HL-60 (cell line): ENCODE measurements at regions not wholly inside any gene's neighbourhood (a gene's known extent, or its start where the extent isn't known, plus 50 kb on each side); places are given as distances from the start of the nearest gene placed in this dataset.

Experiments
- POLR2AphosphoS5 ChIP-seq: IDR thresholded peaks from 2 replicates; pipeline ENCODE4 v1.6.1; 2012; ENCODE audit warnings: low read depth
- TF ChIP-seq, protein P1 (sequence below): IDR thresholded peaks from one replicate; pipeline ENCODE4 v1.5.1; 2011; ENCODE audit warnings: low read length, control low read depth, inconsistent platforms; ENCODE audit not compliant: insufficient read depth

- TF ChIP-seq, protein P1, sequence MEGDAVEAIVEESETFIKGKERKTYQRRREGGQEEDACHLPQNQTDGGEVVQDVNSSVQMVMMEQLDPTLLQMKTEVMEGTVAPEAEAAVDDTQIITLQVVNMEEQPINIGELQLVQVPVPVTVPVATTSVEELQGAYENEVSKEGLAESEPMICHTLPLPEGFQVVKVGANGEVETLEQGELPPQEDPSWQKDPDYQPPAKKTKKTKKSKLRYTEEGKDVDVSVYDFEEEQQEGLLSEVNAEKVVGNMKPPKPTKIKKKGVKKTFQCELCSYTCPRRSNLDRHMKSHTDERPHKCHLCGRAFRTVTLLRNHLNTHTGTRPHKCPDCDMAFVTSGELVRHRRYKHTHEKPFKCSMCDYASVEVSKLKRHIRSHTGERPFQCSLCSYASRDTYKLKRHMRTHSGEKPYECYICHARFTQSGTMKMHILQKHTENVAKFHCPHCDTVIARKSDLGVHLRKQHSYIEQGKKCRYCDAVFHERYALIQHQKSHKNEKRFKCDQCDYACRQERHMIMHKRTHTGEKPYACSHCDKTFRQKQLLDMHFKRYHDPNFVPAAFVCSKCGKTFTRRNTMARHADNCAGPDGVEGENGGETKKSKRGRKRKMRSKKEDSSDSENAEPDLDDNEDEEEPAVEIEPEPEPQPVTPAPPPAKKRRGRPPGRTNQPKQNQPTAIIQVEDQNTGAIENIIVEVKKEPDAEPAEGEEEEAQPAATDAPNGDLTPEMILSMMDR, result no peak
- TF ChIP-seq POLR2AphosphoS5, result no peak
Observed at GRCh38 chr21:25506261-25506660, 101.0 kb downstream of the MRPL39 start.
